ENCODE measurements at regions not wholly inside any gene's neighbourhood (a gene's known extent, or its start where the extent isn't known, plus 50 kb on each side); places are given as distances from the start of the nearest gene placed in this dataset.

DNA sequence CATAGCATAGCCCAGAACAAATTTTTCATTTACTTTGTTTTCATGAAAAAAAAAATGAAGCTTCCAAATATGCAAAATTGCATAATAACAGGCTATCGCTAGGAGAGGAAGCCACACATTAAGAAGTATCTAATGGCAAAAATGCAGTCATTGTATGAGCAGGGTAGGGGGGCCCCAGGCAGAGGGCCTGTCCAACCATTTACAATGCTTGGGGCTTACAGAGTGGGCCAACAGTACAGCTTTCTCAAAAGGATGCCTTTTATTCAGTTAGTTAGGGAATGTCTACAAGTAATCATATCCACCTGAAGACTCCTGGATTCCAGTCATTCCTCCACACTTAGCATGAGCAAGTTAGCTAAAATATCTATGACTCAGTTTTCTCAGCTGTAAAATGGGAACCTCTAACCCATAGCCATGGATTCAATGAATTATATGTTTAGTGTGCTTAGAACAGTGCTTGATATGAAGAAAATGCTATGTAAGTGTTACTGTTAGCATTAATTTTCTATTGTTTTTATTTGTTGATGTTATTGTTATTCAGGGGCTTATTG is 117.7 kb downstream of the GAS1 start:
- no peak for TF ChIP-seq POLR2AphosphoS5 (IDR thresholded peaks at IDR 0.05; ENCODE audit: low read depth, low read length)
- TF ChIP-seq POLR2A (IDR thresholded peaks at IDR 0.05; ENCODE audit: low read depth, low read length) = no peak
- TF ChIP-seq TAF1 (IDR thresholded peaks at IDR 0.05; ENCODE audit: borderline replicate concordance, low read depth, low read length) = no peak

Measured in GM12892 (cell line).